ENCODE measurements at regions not wholly inside any gene's neighbourhood (a gene's known extent, or its start where the extent isn't known, plus 50 kb on each side); places are given as distances from the start of the nearest gene placed in this dataset.

- H3K9me3 ChIP-seq, result no peaks in the 10 kb centered on the region
- no peak for DNase-seq
- peaks cover 10% of the 10 kb centered on the region for H3K4me1 ChIP-seq
- no peaks in the 10 kb centered on the region for H3K27me3 ChIP-seq (ENCODE audit: insufficient read depth in 3 of 3, low read length in 2 of 3)
- TF ChIP-seq CTCF (IDR thresholded peaks at IDR 0.05), result no peak
- intact Hi-C loops (cut with DNase I), result loop anchor here in 1 of 2 donors (10.0 kb wide), 1 partner anchor 435 kb away; no protein-coding TSS in a partner anchor
- H3K4me3 ChIP-seq, result no peak overlapping the region
- 79 to 90% (median 82%) methylated on average over 2 of the region's 2 CpGs for WGBS, 3 donors
- no peak overlapping the region for H3K27ac ChIP-seq
- H3K36me3 ChIP-seq (ENCODE audit: insufficient read depth in 1 of 2, low read depth in 1 of 2), result no peaks in the 10 kb centered on the region
- ATAC-seq, result peak in 3 of 4 donors; percentile 66 to 82 (median 68)
Measured at GRCh38 chr5:77569409-77569808, 69.1 kb downstream of the OTP start.

GRCh38 chr5:77568555-77568954 is 70.0 kb downstream of the OTP start:
- ATAC-seq (peak in 1 of 4 donors; percentile 26), DNase-seq (no peak)
- Histone ChIP-seq H3K9me3 (no peaks in the 10 kb centered on the region), H3K27ac (no peak overlapping the region), H3K4me1 (peaks cover 10% of the 10 kb centered on the region), H3K27me3 (ENCODE audit: insufficient read depth in 3 of 3, low read length in 2 of 3) (no peaks in the 10 kb centered on the region), H3K36me3 (ENCODE audit: insufficient read depth in 1 of 2, low read depth in 1 of 2) (no peaks in the 10 kb centered on the region), H3K4me3 (no peak overlapping the region)
- no peak for TF ChIP-seq CTCF (IDR thresholded peaks at IDR 0.05)
- intact Hi-C loops (cut with DNase I), result loop anchor here in 1 of 2 donors (10.0 kb wide), 1 partner anchor 436 kb away; no protein-coding TSS in a partner anchor
- 57 to 77% (median 63%) methylated on average over 3 of the region's 3 CpGs for WGBS, 3 donors

GRCh38 chr5:77568082-77568481 is 70.4 kb downstream of the OTP start:
- no peak for DNase-seq
- no peak overlapping the region for H3K4me3 ChIP-seq
- H3K27me3 ChIP-seq (ENCODE audit: insufficient read depth in 3 of 3, low read length in 2 of 3), result no peaks in the 10 kb centered on the region
- peak; percentile 28 to 74 (median 60) for ATAC-seq
- intact Hi-C loops (cut with DNase I), result loop anchor here in 1 of 2 donors (10.0 kb wide), 1 partner anchor 437 kb away; no protein-coding TSS in a partner anchor
- H3K4me1 ChIP-seq, result peaks cover 10% of the 10 kb centered on the region
- no peaks in the 10 kb centered on the region for H3K36me3 ChIP-seq (ENCODE audit: insufficient read depth in 1 of 2, low read depth in 1 of 2)
- TF ChIP-seq CTCF (IDR thresholded peaks at IDR 0.05), result no peak
- no peaks in the 10 kb centered on the region for H3K9me3 ChIP-seq
- no peak overlapping the region for H3K27ac ChIP-seq
- WGBS, 3 donors, result 9 to 21% (median 14%) methylated on average over 2 of the region's 2 CpGs

- no peak for TF ChIP-seq CTCF (IDR thresholded peaks at IDR 0.05)
- H3K27ac ChIP-seq, result no peak overlapping the region
- H3K36me3 ChIP-seq (ENCODE audit: insufficient read depth in 1 of 2, low read depth in 1 of 2), result no peaks in the 10 kb centered on the region
- DNase-seq (no peak), ATAC-seq (no peak)
- no peaks in the 10 kb centered on the region for H3K9me3 ChIP-seq
- peaks cover 8% of the 10 kb centered on the region for H3K4me1 ChIP-seq
- H3K27me3 ChIP-seq (ENCODE audit: insufficient read depth in 3 of 3, low read length in 2 of 3), result no peaks in the 10 kb centered on the region
- H3K4me3 ChIP-seq, result no peak overlapping the region
- intact Hi-C loops (cut with DNase I), result loop anchor here in 1 of 2 donors (5.0 to 10.0 kb wide), 2 partner anchors 441 to 599 kb away; no protein-coding TSS in a partner anchor
- WGBS, 3 donors, result 56 to 77% (median 58%) methylated on average over 3 of the region's 3 CpGs
Measured at GRCh38 chr5:77563475-77563874, 71.4 kb upstream of the WDR41 start.

- no peaks in the 10 kb centered on the region for H3K36me3 ChIP-seq (ENCODE audit: insufficient read depth in 1 of 2, low read depth in 1 of 2)
- H3K4me1 ChIP-seq, result no peaks in the 10 kb centered on the region
- no peak for TF ChIP-seq CTCF (IDR thresholded peaks at IDR 0.05)
- intact Hi-C loops (cut with DNase I), result loop anchor here in 1 of 2 donors (5.0 to 10.0 kb wide), 2 partner anchors 443 to 600 kb away; no protein-coding TSS in a partner anchor
- ATAC-seq (no peak), DNase-seq (no peak)
- 11 to 28% (median 19%) methylated on average over 3 of the region's 3 CpGs for WGBS, 3 donors
- no peaks in the 10 kb centered on the region for H3K9me3 ChIP-seq
- H3K4me3 ChIP-seq, result no peak overlapping the region
- H3K27ac ChIP-seq, result no peak overlapping the region
- H3K27me3 ChIP-seq (ENCODE audit: insufficient read depth in 3 of 3, low read length in 2 of 3), result no peaks in the 10 kb centered on the region
Measured at GRCh38 chr5:77561965-77562364, 69.8 kb upstream of the WDR41 start.

All from psoas muscle (tissue), 7 donors.